Stimulated activated CD4-positive, alpha-beta T cell treated with anti-CD3 and anti-CD28 coated beads, Interleukin-4, amount 100 ng/mL, for 4 hours (primary cell): ENCODE measurements at regions not wholly inside any gene's neighbourhood (a gene's known extent, or its start where the extent isn't known, plus 50 kb on each side); places are given as distances from the start of the nearest gene placed in this dataset.
"Not testable (repeated sequence)": the region's sequence is repeated elsewhere in the genome, so short reads cannot be mapped to it uniquely, and the experiment has no call there.

Source experiments
- DNase-seq, 2 experiments: peaks; one replicate each; pipeline ENCODE4 v3.0.0-alpha.2; 2020

GRCh38 chr5:44756097-44756496 is 52.6 kb upstream of the MRPS30 start:
- DNase-seq: not testable (repeated sequence)

DNA sequence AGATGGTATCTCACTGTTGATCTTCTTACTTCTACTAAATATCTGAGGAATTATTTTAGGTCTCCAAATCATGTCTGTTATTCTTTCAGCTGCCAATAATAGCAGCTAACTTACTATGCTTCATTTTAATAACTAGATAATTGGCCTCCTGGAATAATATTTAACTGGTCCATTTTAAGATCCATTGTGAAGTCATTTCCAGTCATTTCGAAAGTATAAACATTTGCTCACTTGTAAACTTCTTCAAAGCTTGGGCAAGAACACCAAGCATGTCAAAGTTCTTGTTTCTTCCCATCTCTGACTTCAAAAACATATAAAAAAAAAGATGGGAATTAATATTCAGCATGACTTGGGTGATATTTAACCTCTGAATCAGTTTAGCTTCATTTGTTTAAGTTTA is 61.4 kb upstream of the MRPS30 start:
- DNase-seq: no peak

DNA sequence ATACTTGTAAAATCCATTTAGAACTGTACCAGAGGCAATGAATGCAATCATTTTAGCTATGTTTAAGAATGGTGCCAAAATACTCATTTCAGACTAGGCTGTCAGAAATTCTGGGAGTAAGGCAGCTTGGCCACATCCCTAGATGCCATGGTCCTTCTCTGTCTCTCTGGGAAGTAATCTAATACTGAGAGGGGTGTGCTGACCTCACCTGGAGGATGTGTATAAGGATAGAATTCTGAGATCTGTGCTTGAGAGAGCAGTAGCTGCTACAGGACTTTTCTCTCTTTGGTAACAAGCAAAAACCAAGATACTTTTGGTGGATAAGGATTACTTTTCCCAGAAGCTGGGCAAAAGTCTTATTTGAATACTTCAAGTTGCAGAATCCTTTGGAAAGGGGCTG is 68.1 kb upstream of the MRPS30 start:
- no peak for DNase-seq

- DNase-seq: no peak
Measured at GRCh38 chr5:44729536-44729935, 79.2 kb upstream of the MRPS30 start.

DNA sequence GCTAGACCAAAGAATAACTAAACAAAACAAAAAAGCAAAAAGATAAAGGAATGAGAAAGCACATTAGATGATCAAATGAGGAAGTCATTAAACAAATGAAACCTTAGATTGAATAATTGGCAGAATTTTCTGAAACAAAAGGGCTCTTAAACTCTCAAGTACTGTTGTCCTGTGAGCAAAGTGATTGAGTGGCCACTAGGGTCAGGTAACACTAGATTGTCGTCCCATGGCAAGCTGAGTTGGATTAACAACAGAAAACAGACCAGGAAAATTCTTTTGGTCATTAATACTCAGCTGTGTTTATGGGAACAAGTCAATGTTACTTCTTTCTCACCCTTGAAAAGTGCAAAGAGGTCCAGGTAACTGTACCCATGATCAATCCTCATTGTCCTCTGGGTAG is 81.6 kb upstream of the MRPS30 start:
- no peak for DNase-seq

DNA sequence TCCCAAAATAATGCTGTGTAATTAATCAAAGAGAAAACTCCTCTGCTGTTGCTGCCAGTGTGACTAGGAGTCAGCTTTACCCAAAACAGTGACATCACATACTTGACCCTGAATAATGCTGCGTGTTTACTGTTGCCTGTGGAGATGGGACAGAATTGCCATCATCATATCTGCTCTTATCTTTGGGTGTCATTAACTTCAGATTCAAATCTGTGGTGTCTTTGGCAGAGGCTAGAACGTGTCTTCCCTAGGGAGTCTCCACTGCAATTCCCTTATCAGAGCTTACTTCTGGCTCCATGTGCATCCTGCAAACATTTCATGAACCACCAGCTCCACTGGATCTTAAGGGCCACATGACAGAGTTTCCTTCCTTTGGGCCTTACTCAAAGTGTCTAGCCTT is 88.9 kb upstream of the MRPS30 start:
- no peak for DNase-seq

- DNase-seq: no peak
Measured at GRCh38 chr5:44714871-44715561, 93.7 kb upstream of the MRPS30 start.

- no peak for DNase-seq
Measured at GRCh38 chr5:44713446-44713845, 95.3 kb upstream of the MRPS30 start.

- DNase-seq: no peak
Measured at GRCh38 chr5:44711901-44712300, 96.8 kb upstream of the MRPS30 start.

GRCh38 chr5:44708602-44709001 is 100.1 kb upstream of the MRPS30 start:
- DNase-seq: no peak

- no peak for DNase-seq
Measured at GRCh38 chr5:44707721-44708120, 101.0 kb upstream of the MRPS30 start.

- DNase-seq: no peak
Measured at GRCh38 chr5:44697025-44697424, 111.7 kb upstream of the MRPS30 start.

DNA sequence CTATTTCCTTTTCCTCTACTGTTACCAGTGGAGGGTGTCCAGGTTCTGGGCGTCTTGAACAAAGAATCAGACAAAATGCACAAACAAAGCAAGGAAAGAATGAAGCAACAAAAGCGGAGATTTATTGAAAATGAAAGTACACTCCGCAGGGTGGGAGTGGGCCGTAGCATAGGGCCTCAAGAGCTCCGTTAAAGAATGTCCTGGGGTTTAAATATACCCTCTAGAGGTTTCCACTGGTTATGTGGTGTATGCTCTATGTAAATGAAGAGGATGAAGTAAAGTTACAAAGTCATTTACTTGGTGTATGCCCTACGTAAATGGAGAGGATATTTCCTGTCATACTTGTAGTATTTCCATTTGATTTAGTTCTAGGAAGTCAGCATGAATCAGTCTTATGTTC is 113.5 kb upstream of the MRPS30 start:
- DNase-seq: no peak

GRCh38 chr5:44691802-44692201 is 116.9 kb upstream of the MRPS30 start:
- DNase-seq: no peak

- DNase-seq: no peak
Measured at GRCh38 chr5:44681906-44682305, 126.8 kb upstream of the MRPS30 start.

DNA sequence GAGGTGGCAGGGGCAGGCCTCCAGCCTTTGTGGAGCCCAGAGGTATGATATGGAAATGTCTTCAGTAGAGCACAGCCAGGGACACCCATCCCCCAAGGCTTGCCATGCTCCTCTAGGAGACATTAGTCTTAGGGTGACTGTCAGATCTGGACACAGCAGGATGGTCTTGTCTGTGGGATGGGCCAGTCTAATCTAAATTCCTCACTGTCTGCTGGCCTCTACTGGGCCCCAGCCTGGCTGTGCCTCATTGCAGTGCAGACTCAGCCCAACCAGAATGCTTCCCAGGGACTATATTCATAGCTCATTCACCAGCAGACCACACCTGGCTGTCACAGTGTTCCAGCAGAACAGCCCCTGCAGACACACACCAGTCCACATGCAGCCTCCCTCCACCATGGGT is 129.5 kb upstream of the MRPS30 start:
- DNase-seq: no peak

DNA sequence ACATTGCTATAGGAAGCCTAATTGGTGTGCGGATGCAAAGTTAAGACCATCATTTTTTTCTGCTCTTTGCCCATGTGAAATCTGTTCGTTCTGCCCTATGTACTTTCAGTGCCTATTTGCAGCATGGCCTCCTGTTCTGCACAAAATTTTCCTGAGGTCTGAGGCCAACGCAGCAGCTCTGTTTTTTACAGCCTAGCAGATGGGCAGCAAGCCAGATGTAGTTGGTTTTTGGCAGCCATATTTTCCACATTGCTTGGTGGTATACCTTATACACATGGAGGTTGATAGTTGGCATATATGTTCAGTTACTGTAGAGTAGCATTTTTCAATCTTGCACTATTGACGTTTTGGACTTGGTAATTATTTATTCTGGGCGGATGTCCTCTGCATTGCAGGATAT is 133.5 kb upstream of the MRPS30 start:
- DNase-seq: no peak

DNA sequence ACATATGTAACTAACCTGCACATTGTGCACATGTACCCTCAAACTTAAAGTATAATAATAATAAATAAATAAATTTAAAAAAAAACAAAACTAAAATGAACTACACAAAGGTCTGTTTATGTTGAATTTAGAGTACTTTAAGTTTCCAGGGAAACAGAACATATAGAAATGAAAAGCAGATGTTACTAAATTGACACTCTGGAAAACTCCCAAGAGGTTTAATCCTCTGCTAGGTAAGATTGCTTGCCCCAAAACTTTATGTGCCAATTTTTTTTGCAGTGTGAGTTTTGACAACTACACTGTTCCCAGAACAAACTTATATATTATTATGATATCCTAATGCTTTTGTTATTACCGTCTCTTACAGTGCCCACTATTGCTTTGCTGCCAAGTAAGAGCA is 134.3 kb upstream of the MRPS30 start:
- DNase-seq: no peak

DNA sequence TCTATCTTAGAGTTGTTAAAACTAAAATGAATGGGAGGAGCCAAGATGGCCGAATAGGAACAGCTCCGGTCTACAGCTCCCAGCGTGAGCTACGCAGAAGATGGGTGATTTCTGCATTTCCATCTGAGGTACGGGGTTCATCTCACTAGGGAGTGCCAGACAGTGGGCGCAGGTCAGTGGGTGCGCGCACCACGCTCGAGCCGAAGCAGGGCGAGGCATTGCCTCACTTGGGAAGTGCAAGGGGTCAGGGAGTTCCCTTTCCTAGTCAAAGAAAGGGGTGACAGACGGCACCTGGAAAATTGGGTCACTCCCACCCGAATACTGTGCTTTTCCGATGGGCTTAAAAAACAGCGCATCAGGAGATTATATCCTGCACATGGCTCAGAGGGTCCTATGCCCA is 140.3 kb upstream of the MRPS30 start:
- DNase-seq: not testable (repeated sequence)

DNA sequence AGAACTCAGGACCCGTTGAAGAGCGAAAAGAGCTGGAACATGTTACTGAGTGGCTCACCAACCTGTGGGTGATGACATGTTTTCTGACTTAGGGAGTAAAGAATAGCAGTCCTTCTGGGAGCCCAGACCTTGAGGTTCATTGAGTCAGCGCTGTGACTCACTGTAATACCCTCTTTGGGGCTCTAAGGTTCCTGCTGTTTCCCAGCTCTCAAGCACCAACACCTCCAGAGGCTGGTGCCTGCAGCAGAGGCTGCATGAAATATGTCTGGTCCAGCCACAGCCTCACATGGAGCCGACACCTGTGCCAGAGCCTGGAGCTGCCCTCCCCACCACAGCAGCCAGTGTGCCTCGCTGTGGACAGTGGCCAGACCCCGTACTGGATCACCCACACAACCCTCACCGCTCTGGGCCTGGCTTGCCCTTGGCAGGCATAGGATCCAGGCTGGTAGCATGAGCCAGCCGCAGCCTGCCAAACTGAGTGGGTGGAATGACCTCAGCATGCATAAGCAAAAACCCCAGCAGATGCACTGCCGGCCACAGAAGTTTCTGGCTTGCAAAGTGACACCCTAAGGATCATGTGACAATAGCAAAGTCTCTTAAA is 143.5 kb upstream of the MRPS30 start:
- DNase-seq: no peak

DNA sequence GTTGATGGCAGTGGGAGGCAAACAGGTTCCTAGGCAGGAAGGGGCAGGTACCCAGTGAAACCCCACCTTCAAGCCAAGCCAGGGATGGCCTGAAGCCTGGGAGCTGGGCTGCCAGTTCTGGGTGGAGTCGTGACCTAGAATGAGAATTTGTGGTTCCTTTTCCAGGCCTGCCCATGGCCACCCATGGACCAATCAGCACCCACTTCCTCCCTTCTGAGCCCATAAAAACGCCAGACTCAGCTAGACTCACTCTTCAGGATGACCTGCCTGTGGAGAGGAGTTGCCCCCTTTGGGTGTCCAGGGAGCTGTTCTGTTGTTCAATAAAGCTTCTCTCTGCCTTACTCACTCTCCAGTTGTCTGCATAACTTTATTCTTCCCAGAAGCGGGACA is 144.0 kb upstream of the MRPS30 start:
- no peak for DNase-seq

GRCh38 chr5:44663991-44664710 is 144.6 kb upstream of the MRPS30 start:
- no peak for DNase-seq

DNA sequence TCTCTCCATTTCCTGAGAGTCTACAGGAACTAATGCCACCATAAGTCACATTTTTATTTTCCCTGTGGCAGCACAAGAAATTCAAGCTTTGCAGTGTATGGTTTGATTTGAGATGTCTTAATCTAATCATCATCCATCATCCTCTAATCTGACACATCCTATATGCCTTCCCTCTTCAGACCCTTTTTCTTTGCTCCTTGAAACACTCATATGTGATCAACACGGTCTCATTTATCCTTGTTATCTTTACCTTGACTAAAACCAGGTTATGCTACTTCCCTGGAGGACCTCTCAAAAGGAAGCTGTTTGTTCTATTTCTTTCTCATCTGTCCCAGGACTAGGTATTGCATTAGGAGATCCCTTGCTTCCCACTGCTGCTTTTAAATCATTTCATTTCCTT is 146.9 kb upstream of the MRPS30 start:
- DNase-seq: no peak

DNA sequence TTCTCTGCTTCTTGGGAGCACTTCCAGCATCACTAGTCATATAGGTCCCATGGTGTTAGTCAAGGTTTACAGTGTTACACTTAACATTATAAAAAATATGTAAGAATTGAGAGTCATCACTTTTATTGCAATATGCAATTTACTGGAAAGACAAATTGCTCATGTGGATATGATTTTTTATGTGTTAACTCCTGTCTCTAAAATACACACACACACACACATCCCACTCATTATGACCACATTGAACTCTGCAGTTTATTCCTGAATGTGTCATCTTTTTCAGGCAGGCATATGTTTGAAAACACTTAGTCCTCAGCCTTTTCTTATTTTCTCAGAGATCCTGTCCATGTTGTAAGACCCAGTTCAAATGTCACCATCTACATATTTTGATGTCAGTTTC is 148.5 kb upstream of the MRPS30 start:
- DNase-seq: no peak

DNA sequence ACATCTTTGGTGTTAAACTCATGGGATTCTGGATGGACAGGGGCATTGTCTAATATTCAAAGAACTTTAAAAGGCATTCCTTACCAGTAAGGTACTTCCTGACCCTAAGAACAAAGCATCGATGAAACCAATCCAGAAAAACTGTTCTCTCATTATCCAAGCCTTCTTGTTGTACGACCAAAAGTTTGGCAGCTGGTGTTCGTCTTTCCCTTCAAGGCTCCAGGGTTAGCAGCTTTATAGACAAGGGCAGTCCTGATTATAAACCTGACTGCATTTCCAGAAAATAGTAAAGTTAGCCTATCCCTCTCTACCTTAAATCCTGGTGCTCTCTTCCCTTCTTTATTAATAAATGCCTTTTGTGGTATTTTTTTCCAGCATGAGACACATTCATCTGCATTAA is 149.4 kb upstream of the MRPS30 start:
- DNase-seq: no peak
